DND-41 (cell line): ENCODE measurements at regions not wholly inside any gene's neighbourhood (a gene's known extent, or its start where the extent isn't known, plus 50 kb on each side); places are given as distances from the start of the nearest gene placed in this dataset.

Experiments
- ATAC-seq: fragments of 200-7000 bp; cut with Tn5 transposase; 3 replicates; pipeline ENCODE4 v1.9.1; 2021; ENCODE audit warnings: low read depth; ENCODE audit not compliant: insufficient read depth
- DNase-seq: peaks from one replicate; pipeline ENCODE4 v3.0.0-alpha.2; 2020
- H2AFZ ChIP-seq: 2 replicates; pipeline ENCODE4 v1.6.0; 2012; ENCODE audit warnings: low read depth, low read length
- H3K27ac ChIP-seq: 2 replicates; pipeline ENCODE4 v1.5.1; 2012; ENCODE audit warnings: low read length, inconsistent platforms
- H3K27me3 ChIP-seq: fragments of 200-600 bp; sonication (generic); 2 replicates; pipeline ENCODE4 v1.6.0; 2012; ENCODE audit warnings: low read length, mild to moderate bottlenecking, inconsistent platforms; ENCODE audit not compliant: insufficient read depth, poor library complexity
- H3K36me3 ChIP-seq: 2 replicates; pipeline ENCODE4 v1.5.1; 2012; ENCODE audit warnings: low read length, inconsistent platforms; ENCODE audit not compliant: insufficient read depth
- H3K4me1 ChIP-seq: 2 replicates; pipeline ENCODE4 v1.5.1; 2012; ENCODE audit warnings: mild to moderate bottlenecking, low read length; ENCODE audit not compliant: insufficient read depth
- H3K4me2 ChIP-seq: 2 replicates; pipeline ENCODE4 v1.6.0; 2012; ENCODE audit warnings: mild to moderate bottlenecking, moderate library complexity, low read length, inconsistent platforms; ENCODE audit not compliant: insufficient read depth
- H3K4me3 ChIP-seq, 2 experiments: fragments of 200-600 bp in 1 of 2; shearing (Covaris generic) in 1 of 2; 2 replicates each; pipeline ENCODE4 v1.5.1; 2012 to 2016; ENCODE audit warnings: inconsistent platforms in 2 of 2, low read length in 2 of 2, mild to moderate bottlenecking in 2 of 2, low read depth in 1 of 2, moderate library complexity in 1 of 2
- H3K79me2 ChIP-seq: 2 replicates; pipeline ENCODE4 v1.6.0; 2012; ENCODE audit warnings: low read length, inconsistent platforms; ENCODE audit not compliant: insufficient read depth
- H3K9ac ChIP-seq: 2 replicates; pipeline ENCODE4 v1.6.0; 2012; ENCODE audit warnings: low read depth, mild to moderate bottlenecking, inconsistent platforms, low read length, moderate library complexity
- H3K9me3 ChIP-seq: 2 replicates; pipeline ENCODE4 v1.5.1; 2012; ENCODE audit warnings: low read length, moderate library complexity, mild to moderate bottlenecking, inconsistent platforms; ENCODE audit not compliant: insufficient read depth, severe bottlenecking
- H4K20me1 ChIP-seq: 2 replicates; pipeline ENCODE4 v1.6.0; 2012; ENCODE audit warnings: low read length; ENCODE audit not compliant: insufficient read depth
- CTCF ChIP-seq: IDR thresholded peaks from 2 replicates; pipeline ENCODE4 v1.5.1; 2012; ENCODE audit warnings: borderline replicate concordance, low read length, moderate library complexity, mild to moderate bottlenecking; ENCODE audit not compliant: poor library complexity, severe bottlenecking; ENCODE audit errors: extremely low read depth
- EZH2 ChIP-seq: IDR thresholded peaks from 3 replicates; pipeline ENCODE4 v1.6.1; 2012; ENCODE audit warnings: borderline replicate concordance, low read depth, mild to moderate bottlenecking, moderate library complexity, low read length, inconsistent platforms; ENCODE audit not compliant: severe bottlenecking

GRCh38 chr12:115756804-115757203 lies 520.7 kb downstream of the MED13L start:
- H3K4me2 ChIP-seq = no peak overlapping the region
- TF ChIP-seq EZH2 (no peak), CTCF (no peak)

GRCh38 chr12:115756271-115756670 lies 521.2 kb downstream of the MED13L start:
- no peaks in the 10 kb centered on the region for H3K4me1 ChIP-seq
- ATAC-seq (no peak), DNase-seq (no peak)
- H3K27me3 ChIP-seq = peaks cover 28% of the 10 kb centered on the region
- no peaks in the 10 kb centered on the region for H3K36me3 ChIP-seq
- no peak for TF ChIP-seq EZH2
- H3K27ac ChIP-seq = no peak overlapping the region
- H2AFZ ChIP-seq = no peak overlapping the region
- H3K79me2 ChIP-seq = no peaks in the 10 kb centered on the region
- H3K9me3 ChIP-seq = no peaks in the 10 kb centered on the region
- no peak overlapping the region for H3K4me2 ChIP-seq
- H4K20me1 ChIP-seq = no peaks in the 10 kb centered on the region
- H3K4me3 ChIP-seq = no peak overlapping the region
- no peak overlapping the region for H3K9ac ChIP-seq

More at GRCh38 chr12:115756804-115757203, 520.7 kb downstream of the MED13L start:
- DNase-seq = no peak
- Histone ChIP-seq H3K27ac (no peak overlapping the region), H3K9me3 (no peaks in the 10 kb centered on the region), H3K4me1 (no peaks in the 10 kb centered on the region), H3K79me2 (no peaks in the 10 kb centered on the region), H4K20me1 (no peaks in the 10 kb centered on the region), H2AFZ (no peak overlapping the region), H3K4me3 (no peak overlapping the region), H3K9ac (no peak overlapping the region), H3K27me3 (peaks cover 28% of the 10 kb centered on the region), H3K36me3 (no peaks in the 10 kb centered on the region)
- no peak for ATAC-seq

GRCh38 chr12:115755725-115756085 lies 521.8 kb downstream of the MED13L start:
- no peak for ATAC-seq
- Histone ChIP-seq H3K9ac (no peak overlapping the region), H4K20me1 (no peaks in the 10 kb centered on the region), H3K4me2 (no peak overlapping the region), H3K9me3 (no peaks in the 10 kb centered on the region), H3K4me3 (no peak overlapping the region), H3K36me3 (no peaks in the 10 kb centered on the region), H3K27ac (no peak overlapping the region), H3K27me3 (peaks cover 28% of the 10 kb centered on the region), H3K79me2 (no peaks in the 10 kb centered on the region), H3K4me1 (no peaks in the 10 kb centered on the region), H2AFZ (no peak overlapping the region)
- TF ChIP-seq EZH2 = no peak
- no peak for TF ChIP-seq CTCF
- no peak for DNase-seq

- DNase-seq = no peak
- Histone ChIP-seq H3K4me3 (no peak overlapping the region), H3K4me1 (no peaks in the 10 kb centered on the region), H3K4me2 (no peak overlapping the region), H3K79me2 (no peaks in the 10 kb centered on the region), H2AFZ (no peak overlapping the region), H3K9ac (no peak overlapping the region), H3K9me3 (no peaks in the 10 kb centered on the region), H3K27me3 (peaks cover 29% of the 10 kb centered on the region), H3K27ac (no peak overlapping the region), H3K36me3 (no peaks in the 10 kb centered on the region), H4K20me1 (no peaks in the 10 kb centered on the region)
- TF ChIP-seq EZH2 (no peak), CTCF (no peak)
- no peak for ATAC-seq
Measured at GRCh38 chr12:115755061-115755724, 522.3 kb downstream of the MED13L start.
